ENCODE measurements at regions not wholly inside any gene's neighbourhood (a gene's known extent, or its start where the extent isn't known, plus 50 kb on each side); places are given as distances from the start of the nearest gene placed in this dataset.

DNA sequence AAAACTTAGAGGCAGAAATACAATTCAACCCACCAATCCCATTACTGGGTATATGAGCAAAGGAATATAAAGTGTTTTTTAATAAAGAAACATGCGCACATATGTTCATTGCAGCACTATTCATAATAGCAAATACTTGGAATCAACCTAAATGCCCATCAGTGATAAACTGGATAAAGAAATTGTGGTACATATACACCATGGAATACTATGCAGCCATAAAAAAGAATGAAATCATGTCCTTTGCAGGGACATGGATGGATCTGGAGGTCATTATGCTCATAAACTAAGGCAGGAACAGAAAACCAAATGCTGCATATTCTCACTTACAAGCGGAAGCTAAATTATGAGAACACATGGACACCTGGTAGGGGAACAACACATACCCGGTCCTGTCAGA, 807.7 kb upstream of the INTU start:
- Mint-ChIP-seq H3K36me3 (ENCODE audit: low read depth) (no peaks in the 10 kb centered on the region), H3K27me3 (no peaks in the 10 kb centered on the region), H3K4me1 (ENCODE audit: low read depth) (no peaks in the 10 kb centered on the region), H3K27ac (no peak overlapping the region), H3K4me3 (no peak overlapping the region), H3K9me3 (peaks cover 22% of the 10 kb centered on the region)
- intact Hi-C loops (cut with micrococcal nuclease): no loop called here

DNA sequence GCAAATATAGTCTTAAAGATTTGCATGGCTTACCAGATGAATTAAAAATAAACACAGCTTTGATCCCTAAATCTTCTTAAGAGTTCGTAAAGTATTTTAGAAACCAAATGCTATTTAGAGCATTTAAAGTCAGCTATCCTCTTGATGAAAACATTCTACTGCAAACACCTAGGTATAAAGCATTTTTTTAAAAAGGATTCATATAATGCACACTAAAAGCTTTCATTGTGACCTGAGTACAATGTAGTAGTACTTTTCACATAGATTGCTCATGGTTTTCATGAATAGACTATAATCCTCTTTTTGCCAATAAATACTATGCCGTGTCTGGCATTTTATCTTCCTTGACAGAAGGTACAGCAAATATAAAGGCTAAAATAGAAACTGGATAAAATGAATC, 805.1 kb upstream of the INTU start:
- Mint-ChIP-seq H3K4me1 (ENCODE audit: low read depth) (no peaks in the 10 kb centered on the region), H3K4me3 (no peak overlapping the region), H3K9me3 (peaks cover 44% of the 10 kb centered on the region), H3K27me3 (no peaks in the 10 kb centered on the region), H3K27ac (no peak overlapping the region), H3K36me3 (ENCODE audit: low read depth) (no peaks in the 10 kb centered on the region)
- intact Hi-C loops (cut with micrococcal nuclease): no loop called here

- Mint-ChIP-seq H3K9me3 (peaks cover 49% of the 10 kb centered on the region), H3K4me1 (ENCODE audit: low read depth) (no peaks in the 10 kb centered on the region), H3K4me3 (no peak overlapping the region), H3K27me3 (no peaks in the 10 kb centered on the region), H3K27ac (no peak overlapping the region), H3K36me3 (ENCODE audit: low read depth) (no peaks in the 10 kb centered on the region)
- intact Hi-C loops (cut with micrococcal nuclease): no loop called here
Measured at GRCh38 chr4:126834854-126835253, 797.9 kb upstream of the INTU start.

GRCh38 chr4:126838941-126839679, 793.6 kb upstream of the INTU start:
- Mint-ChIP-seq H3K9me3 (peaks cover 28% of the 10 kb centered on the region), H3K4me1 (ENCODE audit: low read depth) (no peaks in the 10 kb centered on the region), H3K27ac (no peak overlapping the region), H3K36me3 (ENCODE audit: low read depth) (no peaks in the 10 kb centered on the region), H3K4me3 (no peak overlapping the region), H3K27me3 (no peaks in the 10 kb centered on the region)
- intact Hi-C loops (cut with micrococcal nuclease): no loop called here

- Mint-ChIP-seq H3K9me3 (peaks cover 31% of the 10 kb centered on the region), H3K4me3 (no peak overlapping the region), H3K4me1 (ENCODE audit: low read depth) (no peaks in the 10 kb centered on the region), H3K36me3 (ENCODE audit: low read depth) (no peaks in the 10 kb centered on the region), H3K27me3 (no peaks in the 10 kb centered on the region), H3K27ac (no peak overlapping the region)
- intact Hi-C loops (cut with micrococcal nuclease): no loop called here
Measured at GRCh38 chr4:126843492-126844067, 789.2 kb upstream of the INTU start.

GRCh38 chr4:126850286-126850685, 782.5 kb upstream of the INTU start:
- Mint-ChIP-seq H3K27me3 (no peaks in the 10 kb centered on the region), H3K36me3 (ENCODE audit: low read depth) (no peaks in the 10 kb centered on the region), H3K9me3 (peaks cover 27% of the 10 kb centered on the region), H3K27ac (no peak overlapping the region), H3K4me1 (ENCODE audit: low read depth) (no peaks in the 10 kb centered on the region), H3K4me3 (no peak overlapping the region)
- intact Hi-C loops (cut with micrococcal nuclease): no loop called here

DNA sequence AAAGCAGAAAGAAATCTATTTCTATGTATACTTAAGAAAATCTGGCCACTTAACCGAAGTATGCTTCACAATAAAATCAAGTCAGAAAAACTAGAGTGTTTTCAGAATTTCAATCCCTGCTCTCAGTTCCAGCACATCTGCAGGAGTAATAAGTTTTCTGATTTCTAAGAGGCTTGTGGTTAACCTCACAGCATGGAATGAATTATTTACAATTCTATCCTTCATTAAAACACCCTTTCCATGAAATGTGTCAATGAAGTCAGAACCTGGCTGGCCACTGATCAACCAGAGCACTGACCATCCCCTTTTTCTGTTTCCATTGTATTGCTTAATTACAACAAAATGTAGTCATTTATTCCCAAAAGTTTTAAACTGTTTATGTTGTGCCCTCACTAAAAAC, 781.4 kb upstream of the INTU start:
- Mint-ChIP-seq H3K36me3 (ENCODE audit: low read depth) (no peaks in the 10 kb centered on the region), H3K9me3 (peaks cover 23% of the 10 kb centered on the region), H3K4me3 (no peak overlapping the region), H3K27ac (no peak overlapping the region), H3K27me3 (no peaks in the 10 kb centered on the region), H3K4me1 (ENCODE audit: low read depth) (no peaks in the 10 kb centered on the region)
- intact Hi-C loops (cut with micrococcal nuclease): no loop called here

DNA sequence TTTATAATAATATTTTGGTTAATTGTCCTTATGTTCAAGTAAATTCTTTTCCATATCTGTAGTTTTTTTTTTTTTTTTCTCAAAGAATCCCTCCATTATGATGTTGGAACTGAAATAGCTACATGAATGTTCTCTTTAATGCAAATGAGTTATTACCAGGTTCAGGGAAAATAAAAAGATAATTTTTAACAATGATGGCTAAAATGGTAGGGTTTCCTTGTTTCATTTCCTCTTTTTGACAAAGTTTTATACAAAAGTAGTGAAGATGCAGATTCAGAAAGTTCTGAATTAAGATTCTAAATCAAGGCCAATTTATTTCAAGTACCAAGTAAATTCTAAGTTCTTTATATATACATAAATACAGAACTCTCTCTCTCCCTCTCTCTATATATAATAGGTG, 779.0 kb upstream of the INTU start:
- peaks cover 12% of the 10 kb centered on the region for H3K9me3 Mint-ChIP-seq
- no peaks in the 10 kb centered on the region for H3K36me3 Mint-ChIP-seq (ENCODE audit: low read depth)
- H3K4me3 Mint-ChIP-seq: no peak overlapping the region
- H3K27ac Mint-ChIP-seq: no peak overlapping the region
- H3K4me1 Mint-ChIP-seq (ENCODE audit: low read depth): no peaks in the 10 kb centered on the region
- intact Hi-C loops (cut with micrococcal nuclease): no loop called here
- H3K27me3 Mint-ChIP-seq: no peaks in the 10 kb centered on the region

GRCh38 chr4:126856906-126857305, 775.9 kb upstream of the INTU start:
- H3K4me1 Mint-ChIP-seq (ENCODE audit: low read depth): no peaks in the 10 kb centered on the region
- H3K36me3 Mint-ChIP-seq (ENCODE audit: low read depth): no peaks in the 10 kb centered on the region
- no peak overlapping the region for H3K4me3 Mint-ChIP-seq
- H3K27me3 Mint-ChIP-seq: no peaks in the 10 kb centered on the region
- intact Hi-C loops (cut with micrococcal nuclease): no loop called here
- no peaks in the 10 kb centered on the region for H3K9me3 Mint-ChIP-seq
- no peak overlapping the region for H3K27ac Mint-ChIP-seq

DNA sequence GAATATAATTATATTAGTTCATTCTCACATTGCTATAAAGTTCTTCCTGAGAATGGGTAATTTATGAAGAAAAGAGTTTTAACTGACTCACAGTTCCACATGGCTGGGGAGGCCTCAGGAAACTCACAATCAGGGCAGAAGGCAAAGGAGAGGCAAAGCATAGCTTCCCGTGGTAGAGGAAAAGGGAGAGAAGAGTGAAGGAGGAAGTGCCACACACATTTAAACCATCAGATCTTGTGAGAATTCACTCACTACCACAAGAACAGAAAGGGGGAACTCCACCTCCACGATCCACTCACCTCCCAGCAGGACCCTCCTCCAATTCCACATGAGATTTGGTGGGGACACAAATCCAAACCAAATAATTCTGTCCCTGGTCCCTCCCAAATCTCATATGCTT, 773.4 kb upstream of the INTU start:
- no peak overlapping the region for H3K4me3 Mint-ChIP-seq
- H3K9me3 Mint-ChIP-seq: peaks cover 9% of the 10 kb centered on the region
- no peak overlapping the region for H3K27ac Mint-ChIP-seq
- H3K36me3 Mint-ChIP-seq (ENCODE audit: low read depth): no peaks in the 10 kb centered on the region
- no peaks in the 10 kb centered on the region for H3K4me1 Mint-ChIP-seq (ENCODE audit: low read depth)
- intact Hi-C loops (cut with micrococcal nuclease): no loop called here
- no peaks in the 10 kb centered on the region for H3K27me3 Mint-ChIP-seq

DNA sequence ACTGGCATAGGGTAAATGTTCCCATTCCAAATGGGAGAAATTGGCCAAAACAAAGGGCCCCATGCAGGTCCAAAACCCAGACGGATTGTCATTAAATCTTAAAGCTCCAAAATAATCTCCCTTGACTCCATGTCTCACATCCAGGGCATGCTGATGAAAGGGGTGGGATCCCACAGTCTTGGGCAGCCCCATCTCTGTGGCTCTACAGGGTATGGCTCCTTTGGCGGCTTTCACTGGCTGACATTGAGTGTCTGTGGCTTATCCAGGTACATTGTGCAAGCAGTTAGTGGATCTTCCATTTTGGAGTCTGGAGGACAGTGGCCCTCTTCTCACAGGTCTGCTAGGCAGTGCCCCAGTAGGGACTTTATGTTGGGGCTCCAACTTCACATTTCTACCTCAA, 772.9 kb upstream of the INTU start:
- Mint-ChIP-seq H3K36me3 (ENCODE audit: low read depth) (no peaks in the 10 kb centered on the region), H3K27ac (no peak overlapping the region), H3K4me1 (ENCODE audit: low read depth) (no peaks in the 10 kb centered on the region), H3K27me3 (no peaks in the 10 kb centered on the region), H3K9me3 (peaks cover 14% of the 10 kb centered on the region), H3K4me3 (no peak overlapping the region)
- intact Hi-C loops (cut with micrococcal nuclease): no loop called here

DNA sequence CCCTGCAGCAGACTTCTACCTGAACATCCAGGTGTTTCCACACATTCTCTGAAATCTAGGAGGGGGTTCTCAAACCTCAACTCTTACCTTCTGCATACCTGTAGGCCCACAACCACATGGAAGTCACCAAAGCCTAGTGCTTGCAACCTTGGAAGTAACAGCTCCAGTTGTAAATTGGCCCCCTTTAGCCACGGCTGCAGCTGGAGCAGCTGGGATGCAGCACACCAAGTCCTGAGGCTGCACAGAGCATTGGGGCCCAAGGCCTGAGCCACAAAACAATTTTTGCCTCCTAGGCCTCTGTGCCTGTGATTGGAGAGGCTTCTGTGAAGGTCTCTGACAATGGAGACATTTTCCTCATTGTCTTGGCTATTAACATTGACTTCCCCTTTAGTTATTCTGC, 772.4 kb upstream of the INTU start:
- no peak overlapping the region for H3K4me3 Mint-ChIP-seq
- no peaks in the 10 kb centered on the region for H3K4me1 Mint-ChIP-seq (ENCODE audit: low read depth)
- no peak overlapping the region for H3K27ac Mint-ChIP-seq
- H3K9me3 Mint-ChIP-seq: peaks cover 19% of the 10 kb centered on the region
- intact Hi-C loops (cut with micrococcal nuclease): no loop called here
- no peaks in the 10 kb centered on the region for H3K36me3 Mint-ChIP-seq (ENCODE audit: low read depth)
- H3K27me3 Mint-ChIP-seq: no peaks in the 10 kb centered on the region

- peaks cover 57% of the 10 kb centered on the region for H3K9me3 Mint-ChIP-seq
Measured at GRCh38 chr4:126869967-126870366, 762.8 kb upstream of the INTU start.

GRCh38 chr4:126871810-126872209, 760.9 kb upstream of the INTU start:
- H3K9me3 Mint-ChIP-seq: peaks cover 42% of the 10 kb centered on the region
- H3K27ac Mint-ChIP-seq: no peak overlapping the region
- intact Hi-C loops (cut with micrococcal nuclease): no loop called here
- H3K4me3 Mint-ChIP-seq: no peak overlapping the region
- no peaks in the 10 kb centered on the region for H3K27me3 Mint-ChIP-seq
- no peaks in the 10 kb centered on the region for H3K36me3 Mint-ChIP-seq (ENCODE audit: low read depth)
- H3K4me1 Mint-ChIP-seq (ENCODE audit: low read depth): no peaks in the 10 kb centered on the region

More at GRCh38 chr4:126869967-126870366, 762.8 kb upstream of the INTU start:
- no peak overlapping the region for H3K27ac Mint-ChIP-seq
- H3K36me3 Mint-ChIP-seq (ENCODE audit: low read depth): no peaks in the 10 kb centered on the region
- no peaks in the 10 kb centered on the region for H3K4me1 Mint-ChIP-seq (ENCODE audit: low read depth)
- intact Hi-C loops (cut with micrococcal nuclease): no loop called here
- no peaks in the 10 kb centered on the region for H3K27me3 Mint-ChIP-seq
- H3K4me3 Mint-ChIP-seq: no peak overlapping the region

- Mint-ChIP-seq H3K4me3 (no peak overlapping the region), H3K9me3 (peaks cover 30% of the 10 kb centered on the region), H3K36me3 (ENCODE audit: low read depth) (no peaks in the 10 kb centered on the region), H3K27me3 (no peaks in the 10 kb centered on the region), H3K4me1 (ENCODE audit: low read depth) (no peaks in the 10 kb centered on the region), H3K27ac (no peak overlapping the region)
- intact Hi-C loops (cut with micrococcal nuclease): no loop called here
Measured at GRCh38 chr4:126874533-126874932, 758.2 kb upstream of the INTU start.

All from dendritic cell treated with granulocyte-macrophage colony-stimulating factor and Interleukin-4, amounts not matched to agents 40 ng/mL and 50 ng/mL, for 4 days (primary cell).